Osteoblast (primary cell): ENCODE measurements at regions not wholly inside any gene's neighbourhood (a gene's known extent, or its start where the extent isn't known, plus 50 kb on each side); places are given as distances from the start of the nearest gene placed in this dataset.
"Not testable (repeated sequence)": the region's sequence is repeated elsewhere in the genome, so short reads cannot be mapped to it uniquely, and the experiment has no call there.

Experiments used
- DNase-seq: peaks from one replicate; pipeline ENCODE4 v3.0.0; 2011; ENCODE audit warnings: low spot score, mixed read lengths; ENCODE audit not compliant: insufficient read length; ENCODE audit errors: missing footprints
- H2AFZ ChIP-seq: 2 replicates; pipeline ENCODE4 v1.6.0; 2011; ENCODE audit warnings: mild to moderate bottlenecking, low read length
- H3K27ac ChIP-seq: 2 replicates; pipeline ENCODE4 v1.5.1; 2011; ENCODE audit warnings: mild to moderate bottlenecking, low read depth, low read length, moderate library complexity
- H3K27me3 ChIP-seq: 2 replicates; pipeline ENCODE4 v1.6.0; 2012; ENCODE audit warnings: mild to moderate bottlenecking, control low read depth, inconsistent platforms, low read length, moderate library complexity; ENCODE audit not compliant: insufficient read depth
- H3K36me3 ChIP-seq: 2 replicates; pipeline ENCODE4 v1.5.1; 2011; ENCODE audit warnings: mild to moderate bottlenecking, low read length, control low read depth, moderate library complexity; ENCODE audit not compliant: insufficient read depth
- H3K4me1 ChIP-seq: 2 replicates; pipeline ENCODE4 v1.5.1; 2011; ENCODE audit warnings: mild to moderate bottlenecking, low read length, control low read depth, moderate library complexity; ENCODE audit not compliant: insufficient read depth
- H3K4me2 ChIP-seq: 2 replicates; pipeline ENCODE4 v1.6.0; 2011; ENCODE audit warnings: mild to moderate bottlenecking, low read length; ENCODE audit not compliant: insufficient read depth
- H3K4me3 ChIP-seq: fragments of 200-600 bp; sonication (generic); 3 replicates; pipeline ENCODE4 v1.5.1; 2012; ENCODE audit warnings: mild to moderate bottlenecking, low read length, inconsistent platforms; ENCODE audit not compliant: insufficient read depth
- H3K79me2 ChIP-seq: 2 replicates; pipeline ENCODE4 v1.6.0; 2012; ENCODE audit warnings: mild to moderate bottlenecking, low read length, control low read depth, inconsistent platforms; ENCODE audit not compliant: insufficient read depth
- H3K9me3 ChIP-seq: 2 replicates; pipeline ENCODE4 v1.5.1; 2011; ENCODE audit warnings: low read depth, low read length, control low read depth
- H4K20me1 ChIP-seq: 2 replicates; pipeline ENCODE4 v1.6.0; 2012; ENCODE audit warnings: mild to moderate bottlenecking, low read length, control low read depth; ENCODE audit not compliant: insufficient read depth
- TF ChIP-seq, protein P1 (sequence below): IDR thresholded peaks from 2 replicates; pipeline ENCODE4 v1.5.1; 2011; ENCODE audit warnings: mild to moderate bottlenecking, low read depth, low read length, moderate library complexity; ENCODE audit errors: extremely low read depth

DNA sequence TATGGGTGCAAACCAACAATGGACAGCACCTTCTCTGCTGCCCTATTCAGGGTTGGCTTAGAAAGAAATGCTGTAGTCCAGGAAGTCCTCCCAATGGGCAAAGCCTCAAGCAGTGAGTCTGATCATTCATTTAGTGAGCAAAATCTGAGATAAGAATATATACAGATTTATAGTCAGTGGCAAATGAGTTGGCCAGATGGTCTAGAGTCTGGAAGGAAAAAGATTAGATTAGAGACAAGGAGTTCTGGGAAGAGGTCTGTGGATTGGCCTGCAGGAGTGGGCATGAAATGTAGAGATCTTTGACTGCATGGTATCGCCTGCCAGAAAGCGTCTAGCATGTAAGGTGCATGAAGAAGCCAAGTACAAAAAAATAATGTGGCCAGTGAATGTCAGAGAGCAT is 201.9 kb upstream of the PTER start:
- no peaks in the 10 kb centered on the region for H3K36me3 ChIP-seq
- no peak overlapping the region for H3K27ac ChIP-seq
- no peaks in the 10 kb centered on the region for H3K79me2 ChIP-seq
- H3K9me3 ChIP-seq, result no peaks in the 10 kb centered on the region
- H3K4me3 ChIP-seq, result no peak overlapping the region
- no peaks in the 10 kb centered on the region for H3K4me1 ChIP-seq
- H2AFZ ChIP-seq, result no peak overlapping the region
- H3K4me2 ChIP-seq, result no peak overlapping the region
- H3K27me3 ChIP-seq, result no peaks in the 10 kb centered on the region
- H4K20me1 ChIP-seq, result no peaks in the 10 kb centered on the region
- no peak for DNase-seq
- TF ChIP-seq, protein P1, sequence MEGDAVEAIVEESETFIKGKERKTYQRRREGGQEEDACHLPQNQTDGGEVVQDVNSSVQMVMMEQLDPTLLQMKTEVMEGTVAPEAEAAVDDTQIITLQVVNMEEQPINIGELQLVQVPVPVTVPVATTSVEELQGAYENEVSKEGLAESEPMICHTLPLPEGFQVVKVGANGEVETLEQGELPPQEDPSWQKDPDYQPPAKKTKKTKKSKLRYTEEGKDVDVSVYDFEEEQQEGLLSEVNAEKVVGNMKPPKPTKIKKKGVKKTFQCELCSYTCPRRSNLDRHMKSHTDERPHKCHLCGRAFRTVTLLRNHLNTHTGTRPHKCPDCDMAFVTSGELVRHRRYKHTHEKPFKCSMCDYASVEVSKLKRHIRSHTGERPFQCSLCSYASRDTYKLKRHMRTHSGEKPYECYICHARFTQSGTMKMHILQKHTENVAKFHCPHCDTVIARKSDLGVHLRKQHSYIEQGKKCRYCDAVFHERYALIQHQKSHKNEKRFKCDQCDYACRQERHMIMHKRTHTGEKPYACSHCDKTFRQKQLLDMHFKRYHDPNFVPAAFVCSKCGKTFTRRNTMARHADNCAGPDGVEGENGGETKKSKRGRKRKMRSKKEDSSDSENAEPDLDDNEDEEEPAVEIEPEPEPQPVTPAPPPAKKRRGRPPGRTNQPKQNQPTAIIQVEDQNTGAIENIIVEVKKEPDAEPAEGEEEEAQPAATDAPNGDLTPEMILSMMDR, result no peak

GRCh38 chr10:16242446-16242845 is 194.4 kb upstream of the PTER start:
- no peaks in the 10 kb centered on the region for H4K20me1 ChIP-seq
- no peak overlapping the region for H3K27ac ChIP-seq
- no peak overlapping the region for H2AFZ ChIP-seq
- no peaks in the 10 kb centered on the region for H3K27me3 ChIP-seq
- H3K36me3 ChIP-seq, result no peaks in the 10 kb centered on the region
- no peak for DNase-seq
- no peaks in the 10 kb centered on the region for H3K9me3 ChIP-seq
- TF ChIP-seq, protein P1, result no peak
- no peak overlapping the region for H3K4me3 ChIP-seq
- no peak overlapping the region for H3K4me2 ChIP-seq
- H3K79me2 ChIP-seq, result no peaks in the 10 kb centered on the region
- no peaks in the 10 kb centered on the region for H3K4me1 ChIP-seq

- H3K4me1 ChIP-seq, result no peaks in the 10 kb centered on the region
Measured at GRCh38 chr10:16242859-16243613, 193.8 kb upstream of the PTER start.

DNA sequence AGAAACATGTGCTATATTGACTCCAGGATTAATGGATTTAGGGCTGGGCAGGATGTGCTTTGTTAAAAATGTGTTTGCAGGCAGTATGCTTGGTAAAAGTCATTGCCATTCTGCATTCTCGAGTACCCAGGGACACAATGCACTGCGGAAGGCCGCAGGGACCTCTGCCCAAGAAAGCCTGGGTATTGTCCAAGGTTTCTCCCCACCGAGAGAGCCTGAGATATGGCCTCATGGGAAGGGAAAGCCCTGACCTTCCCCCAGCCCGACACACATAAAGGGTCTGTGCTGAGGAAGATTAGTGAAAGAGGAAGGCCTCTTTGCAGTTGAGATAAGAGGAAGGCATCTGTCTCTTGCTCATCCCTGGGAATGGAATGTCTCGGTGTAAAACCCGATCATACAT is 186.7 kb upstream of the PTER start:
- not testable (repeated sequence) for H2AFZ ChIP-seq, H3K9me3 ChIP-seq, H3K79me2 ChIP-seq, H3K4me3 ChIP-seq, H4K20me1 ChIP-seq, H3K4me2 ChIP-seq, H3K27me3 ChIP-seq, H3K27ac ChIP-seq, H3K4me1 ChIP-seq, H3K36me3 ChIP-seq, DNase-seq

More at GRCh38 chr10:16242859-16243613, 193.8 kb upstream of the PTER start:
- no peak overlapping the region for H2AFZ ChIP-seq
- H3K79me2 ChIP-seq, result no peaks in the 10 kb centered on the region
- H3K9me3 ChIP-seq, result no peaks in the 10 kb centered on the region
- H3K36me3 ChIP-seq, result no peaks in the 10 kb centered on the region
- no peak overlapping the region for H3K27ac ChIP-seq
- H3K4me2 ChIP-seq, result no peak overlapping the region
- no peaks in the 10 kb centered on the region for H3K27me3 ChIP-seq
- TF ChIP-seq, protein P1, result no peak
- DNase-seq, result no peak
- H4K20me1 ChIP-seq, result no peaks in the 10 kb centered on the region
- H3K4me3 ChIP-seq, result no peak overlapping the region
